ENCODE measurements at regions not wholly inside any gene's neighbourhood (a gene's known extent, or its start where the extent isn't known, plus 50 kb on each side); places are given as distances from the start of the nearest gene placed in this dataset.

- Histone ChIP-seq H3K4me2 (no peak overlapping the region), H3K36me3 (replicated peaks in 1 of 2; ENCODE audit: control insufficient read depth in 1 of 2, insufficient read depth in 2 of 2, low read length in 1 of 2) (no peaks in the 10 kb centered on the region), H3K9me2 (no peaks in the 10 kb centered on the region), H3K4me3 (ENCODE audit: low read depth in 2 of 2, low read length in 1 of 2) (no peak overlapping the region), H3K79me2 (ENCODE audit: insufficient read depth) (no peaks in the 10 kb centered on the region), H3K9me3 (no peaks in the 10 kb centered on the region), H3K4me1 (ENCODE audit: control insufficient read depth in 1 of 2, insufficient read depth in 2 of 2, low read depth in 1 of 2, low read length in 1 of 2) (peaks cover 0 to 5% of the 10 kb centered on the region in 2 experiments; a peak in 2 of 4 replicates), H4K20me1 (ENCODE audit: insufficient read depth) (no peaks in the 10 kb centered on the region), H2AFZ (ENCODE audit: low read depth) (no peak overlapping the region), H3K27me3 (ENCODE audit: insufficient read depth) (no peaks in the 10 kb centered on the region), H3K27ac (ENCODE audit: low read depth in 2 of 2, low read length in 1 of 2) (no peak overlapping the region), H3K9ac (no peak overlapping the region), H3F3A (replicated peaks; ENCODE audit: insufficient read depth) (no peaks in the 10 kb centered on the region)
- WGBS (ENCODE audit: low lambda C conversion rate), result 17% methylated on average over 3 of the region's 3 CpGs
- no peak for TF ChIP-seq RFX5 (IDR thresholded peaks at IDR 0.05; ENCODE audit: low read length)
- no peak for TF ChIP-seq MXI1 (IDR thresholded peaks at IDR 0.05; ENCODE audit: low read depth, low read length)
- TF ChIP-seq CTCF (IDR thresholded peaks at IDR 0.05), result no peak
- TF ChIP-seq FOSL2 (IDR thresholded peaks at IDR 0.05; ENCODE audit: borderline replicate concordance, low read depth), result no peak
- no peak for TF ChIP-seq USF1 (IDR thresholded peaks at IDR 0.05; ENCODE audit: borderline replicate concordance, low read depth)
- TF ChIP-seq, protein P1, sequence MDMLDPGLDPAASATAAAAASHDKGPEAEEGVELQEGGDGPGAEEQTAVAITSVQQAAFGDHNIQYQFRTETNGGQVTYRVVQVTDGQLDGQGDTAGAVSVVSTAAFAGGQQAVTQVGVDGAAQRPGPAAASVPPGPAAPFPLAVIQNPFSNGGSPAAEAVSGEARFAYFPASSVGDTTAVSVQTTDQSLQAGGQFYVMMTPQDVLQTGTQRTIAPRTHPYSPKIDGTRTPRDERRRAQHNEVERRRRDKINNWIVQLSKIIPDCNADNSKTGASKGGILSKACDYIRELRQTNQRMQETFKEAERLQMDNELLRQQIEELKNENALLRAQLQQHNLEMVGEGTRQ (IDR thresholded peaks at IDR 0.05; ENCODE audit: borderline replicate concordance, low read depth, low read length), result no peak
- no peak for TF ChIP-seq CHD2 (IDR thresholded peaks at IDR 0.05; ENCODE audit: low read length, partially characterized antibody)
- TF ChIP-seq YY1 (IDR thresholded peaks at IDR 0.05; ENCODE audit: low read depth), result no peak
- ChIA-PET POLR2A (no interaction called here), CTCF (no interaction called here)
- DNase-seq, result no peak
Observed at GRCh38 chr2:105581555-105581944, 163.2 kb upstream of the NCK2 start.

DNA sequence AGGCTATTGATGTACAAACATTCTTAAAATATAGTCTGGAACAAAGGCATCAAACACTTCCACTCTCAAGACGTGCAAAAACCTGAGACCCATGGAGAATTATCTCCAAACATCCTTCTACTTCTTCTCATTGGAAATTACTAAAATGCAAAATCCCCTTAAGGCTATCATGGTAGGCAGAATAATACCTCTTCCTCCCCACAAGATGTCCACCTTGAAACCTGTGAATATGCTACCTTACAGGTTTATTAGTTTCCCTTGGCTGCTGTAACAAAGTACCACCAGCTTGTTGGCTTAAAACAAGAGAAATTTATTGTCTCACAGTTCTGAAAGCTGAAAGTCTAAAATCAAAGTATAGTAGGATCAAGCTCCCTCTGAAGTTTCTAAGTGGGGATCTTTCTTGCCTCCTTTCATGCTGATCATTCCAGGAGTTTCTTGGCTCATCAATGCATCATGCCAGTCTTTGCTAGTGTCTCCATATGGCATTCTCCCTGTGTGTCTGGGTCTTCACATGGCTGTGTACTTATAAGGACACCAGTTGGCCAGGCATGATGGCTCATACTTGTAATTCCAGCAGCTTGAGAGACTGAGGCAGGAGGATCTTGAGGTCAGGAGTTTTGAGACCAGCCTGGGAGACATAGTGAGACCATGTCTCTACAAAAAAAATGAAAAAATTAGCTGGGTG, 163.7 kb upstream of the NCK2 start:
- POLR2A ChIA-PET, result no interaction called here
- no peak overlapping the region for H3K9ac ChIP-seq
- WGBS (ENCODE audit: low lambda C conversion rate), result 21% methylated on average over 1 of the region's 1 CpG
- CTCF ChIA-PET, result no interaction called here
- no peak overlapping the region for H3K27ac ChIP-seq (ENCODE audit: low read depth in 2 of 2, low read length in 1 of 2)
- H3F3A ChIP-seq (replicated peaks; ENCODE audit: insufficient read depth), result no peaks in the 10 kb centered on the region
- peaks cover 0 to 5% of the 10 kb centered on the region in 2 experiments; a peak in 2 of 4 replicates for H3K4me1 ChIP-seq (ENCODE audit: control insufficient read depth in 1 of 2, insufficient read depth in 2 of 2, low read depth in 1 of 2, low read length in 1 of 2)
- no peaks in the 10 kb centered on the region for H3K9me3 ChIP-seq
- no peak overlapping the region for H3K4me3 ChIP-seq (ENCODE audit: low read depth in 2 of 2, low read length in 1 of 2)
- no peaks in the 10 kb centered on the region for H4K20me1 ChIP-seq (ENCODE audit: insufficient read depth)
- no peak overlapping the region for H3K4me2 ChIP-seq
- TF ChIP-seq, protein P1 (IDR thresholded peaks at IDR 0.05; ENCODE audit: borderline replicate concordance, low read depth, low read length), result no peak
- TF ChIP-seq MEF2A (IDR thresholded peaks at IDR 0.05; ENCODE audit: borderline replicate concordance, low read depth) (no peak), NRF1 (IDR thresholded peaks at IDR 0.05; ENCODE audit: low read depth, low read length) (no peak), ELF1 (IDR thresholded peaks at IDR 0.05) (no peak), ZBTB33 (IDR thresholded peaks at IDR 0.05; ENCODE audit: borderline replicate concordance, low read depth) (no peak), RCOR1 (IDR thresholded peaks at IDR 0.05; ENCODE audit: low read length) (no peak), CTCF (IDR thresholded peaks at IDR 0.05) (no peak)
- no peaks in the 10 kb centered on the region for H3K9me2 ChIP-seq
- H3K79me2 ChIP-seq (ENCODE audit: insufficient read depth), result no peaks in the 10 kb centered on the region
- H3K27me3 ChIP-seq (ENCODE audit: insufficient read depth), result no peaks in the 10 kb centered on the region
- DNase-seq, result no peak
- no peaks in the 10 kb centered on the region for H3K36me3 ChIP-seq (replicated peaks in 1 of 2; ENCODE audit: control insufficient read depth in 1 of 2, insufficient read depth in 2 of 2, low read length in 1 of 2)
- H2AFZ ChIP-seq (ENCODE audit: low read depth), result no peak overlapping the region

Data from SK-N-SH (cell line).